HPDE6-E6E7 (cell line): ENCODE measurements at regions not wholly inside any gene's neighbourhood (a gene's known extent, or its start where the extent isn't known, plus 50 kb on each side); places are given as distances from the start of the nearest gene placed in this dataset.
"Not testable (repeated sequence)": the region's sequence is repeated elsewhere in the genome, so short reads cannot be mapped to it uniquely, and the experiment has no call there.

ENCODE experiments used
- DNase-seq: peaks from one replicate; pipeline ENCODE4 v3.0.0; 2011; ENCODE audit warnings: missing footprints; ENCODE audit errors: extremely low spot score

DNA sequence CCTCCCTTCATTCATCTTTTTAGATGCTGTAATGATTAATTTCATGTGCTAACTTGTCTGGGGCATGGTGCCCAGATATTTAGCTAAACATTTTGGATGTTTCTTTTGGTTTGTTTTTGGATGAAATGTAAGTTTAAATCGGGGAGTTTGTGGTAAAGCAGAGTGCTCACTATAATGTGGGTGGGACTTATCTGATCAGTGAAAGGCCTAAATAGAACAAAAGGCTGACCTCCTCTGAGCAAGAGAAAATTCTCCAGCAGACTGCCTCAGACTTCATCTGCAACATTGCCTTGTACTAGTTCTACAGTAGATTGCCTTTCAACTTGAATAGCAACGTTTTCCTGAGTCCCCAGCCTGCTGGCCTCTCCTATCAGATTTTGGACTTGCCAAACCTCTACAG, 183.6 kb downstream of the S1PR1 start:
- no peak for DNase-seq

DNA sequence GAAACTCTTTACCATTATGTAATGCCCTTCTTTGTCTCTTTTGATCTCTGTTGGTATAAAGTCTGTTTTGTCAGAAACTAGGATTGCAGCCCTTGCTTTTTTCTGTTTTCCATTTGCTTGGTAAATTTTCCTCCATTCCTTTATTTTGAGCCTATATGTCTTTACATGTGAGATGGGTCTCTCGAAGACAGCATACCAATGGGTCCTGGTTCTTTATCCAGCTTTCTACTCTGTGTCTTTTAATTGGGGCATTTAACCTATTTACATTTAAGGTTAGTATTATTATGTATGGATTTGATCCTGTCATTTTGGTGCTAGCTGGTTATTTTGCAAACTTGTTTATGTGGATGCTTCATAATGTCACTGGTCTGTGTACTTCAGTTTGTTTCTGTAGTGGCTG, 191.3 kb downstream of the S1PR1 start:
- DNase-seq, result not testable (repeated sequence)

DNA sequence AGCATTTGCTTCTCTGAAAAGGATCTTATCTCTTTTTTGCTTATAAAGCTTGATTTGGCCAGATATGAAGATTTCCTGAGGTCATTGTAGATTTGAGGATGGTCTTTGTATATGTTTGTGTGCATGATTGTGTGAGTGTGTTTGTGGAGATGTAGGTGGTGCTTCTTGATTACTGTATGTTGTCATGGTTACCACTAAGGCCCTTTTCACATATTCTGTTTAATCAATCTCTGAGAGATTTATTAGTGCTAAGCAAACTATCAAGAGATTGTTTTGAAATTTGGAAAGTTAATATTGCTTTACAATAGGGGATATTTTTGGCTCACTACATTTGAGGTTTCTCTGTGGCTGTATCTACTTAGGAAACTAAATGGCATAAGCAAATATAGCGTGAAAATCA, 191.7 kb downstream of the S1PR1 start:
- DNase-seq, result no peak

DNA sequence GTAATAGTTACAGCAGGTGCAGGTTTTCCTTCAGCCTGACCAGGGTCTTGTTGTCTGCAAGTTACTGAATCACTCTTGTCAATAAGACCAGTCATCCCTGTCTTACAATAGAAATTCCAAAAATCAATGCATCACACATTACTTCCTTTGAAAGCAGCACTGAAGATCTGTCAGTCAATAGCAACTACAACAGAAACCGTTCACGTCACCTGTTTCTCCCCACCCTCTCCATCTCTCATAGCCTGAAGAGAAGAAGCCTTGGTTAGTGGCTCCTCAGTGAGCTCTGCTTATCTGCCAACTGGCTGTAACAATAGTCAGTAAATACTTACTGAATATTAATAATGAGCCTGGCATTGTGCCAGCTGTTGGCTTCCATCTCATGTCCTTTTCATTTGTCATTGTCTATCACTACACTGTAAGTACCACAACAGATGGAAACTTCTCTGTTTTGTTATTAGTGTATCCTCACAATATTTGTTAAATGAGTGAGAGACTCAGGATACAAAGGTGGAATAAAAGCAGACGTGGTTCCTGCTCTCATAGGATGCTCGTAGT, 195.2 kb downstream of the S1PR1 start:
- DNase-seq, result no peak

DNA sequence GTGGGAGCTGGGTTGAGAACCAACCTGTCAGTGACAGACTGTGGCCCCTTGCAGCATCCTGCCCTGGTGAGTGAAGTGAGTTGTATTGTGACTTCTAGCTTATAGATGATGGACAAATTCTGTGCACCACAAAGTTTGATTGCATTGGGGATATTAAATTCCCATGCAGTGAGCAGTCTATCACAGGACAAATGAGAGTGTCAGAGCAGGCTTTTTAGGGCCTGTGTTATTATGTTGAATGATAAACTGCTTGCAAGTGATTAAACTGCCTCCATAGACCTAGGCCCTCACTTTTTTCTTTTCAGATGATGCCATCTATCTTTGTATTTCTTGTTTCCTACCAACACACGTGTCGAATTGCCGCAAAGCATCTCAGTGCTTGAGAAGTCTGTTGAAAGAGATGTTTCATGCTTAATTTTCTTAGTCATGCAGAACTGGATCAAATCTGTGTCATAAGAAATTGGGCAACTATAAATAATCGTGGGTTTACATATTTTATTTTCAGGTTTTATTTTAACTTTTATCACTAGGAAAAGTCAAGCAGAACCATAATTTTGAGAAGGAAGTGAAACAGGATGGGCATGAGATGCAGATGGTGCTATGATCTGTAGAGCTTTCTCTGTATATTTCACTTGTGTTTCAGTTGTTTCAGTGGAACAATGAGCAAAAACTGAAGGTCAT, 199.2 kb downstream of the S1PR1 start:
- DNase-seq, result no peak

DNA sequence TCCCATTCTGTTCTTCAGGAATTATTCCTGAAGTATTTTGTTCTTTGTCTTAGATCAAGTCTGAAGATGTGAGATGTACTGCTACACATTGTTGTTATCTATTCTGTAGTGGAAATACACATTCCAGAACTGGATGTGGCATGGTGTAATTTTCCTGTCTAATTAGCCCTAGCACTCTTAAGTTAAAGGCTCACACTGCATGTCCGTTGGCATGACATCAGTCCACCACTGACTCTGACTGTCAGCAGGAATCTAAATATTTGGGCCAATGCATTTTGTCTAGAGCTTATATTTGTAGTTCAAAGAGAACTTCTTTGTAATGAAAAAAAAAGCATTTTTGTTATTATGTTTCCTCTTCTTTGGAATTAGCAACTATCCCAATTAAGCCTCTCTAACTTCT, 201.0 kb downstream of the S1PR1 start:
- no peak for DNase-seq

DNA sequence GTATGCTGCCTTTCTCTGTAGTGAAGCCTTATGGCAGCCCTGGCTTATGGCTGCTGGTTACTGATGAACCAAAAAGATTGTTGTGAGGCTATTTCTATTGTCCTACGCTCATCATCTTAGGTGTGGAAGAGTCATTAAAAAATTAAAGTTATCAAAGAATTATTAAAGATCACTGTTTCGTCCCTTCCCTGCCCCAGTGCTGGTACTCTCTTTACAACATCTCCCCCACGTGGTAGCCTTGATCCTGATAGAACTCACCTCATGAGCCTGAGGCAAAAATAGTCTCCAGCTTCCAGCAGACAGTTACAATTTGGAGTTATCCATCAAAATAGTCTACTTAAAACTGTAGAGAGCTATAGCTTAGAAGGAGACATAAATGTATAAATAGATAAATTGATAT, 201.5 kb downstream of the S1PR1 start:
- DNase-seq, result peak; percentile 10

DNA sequence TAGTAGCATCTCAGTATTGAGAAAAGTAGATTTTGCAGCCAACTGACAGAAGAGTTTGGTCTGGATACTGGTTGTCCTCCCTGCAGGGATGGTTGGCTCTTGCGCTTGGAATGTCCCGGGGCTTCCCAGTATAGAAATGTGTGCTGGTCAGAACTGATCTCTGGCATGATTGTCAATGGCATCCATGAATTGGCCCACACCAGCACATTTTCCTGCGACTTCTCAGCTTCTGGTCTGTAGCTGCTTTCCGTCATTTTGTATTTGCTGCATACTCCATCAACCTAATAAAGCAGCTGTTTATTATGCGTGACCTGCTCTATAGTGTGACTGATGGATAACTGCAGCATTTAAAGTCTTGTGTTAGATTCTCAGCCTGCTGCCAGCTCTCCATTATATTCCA, 203.7 kb downstream of the S1PR1 start:
- no peak for DNase-seq

DNA sequence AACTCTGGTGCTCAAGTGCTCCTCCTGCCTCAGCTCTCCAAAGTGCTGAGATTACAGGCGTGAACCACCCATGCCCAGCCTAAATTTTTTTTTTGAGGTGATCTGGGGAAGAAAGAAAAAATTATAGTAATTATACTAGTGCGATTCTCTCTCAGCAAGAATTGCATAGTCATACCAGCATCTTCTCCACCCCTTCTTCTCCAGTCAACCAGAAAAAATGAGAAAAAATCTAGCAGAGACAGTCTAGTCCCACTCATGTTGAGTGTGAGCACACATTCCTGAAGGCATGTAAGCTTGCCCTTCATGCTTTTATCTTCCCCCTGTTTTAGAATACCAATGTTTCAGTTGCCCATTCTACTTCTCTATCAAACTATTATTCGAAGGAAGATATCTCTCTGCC, 207.6 kb downstream of the S1PR1 start:
- DNase-seq, result no peak

DNA sequence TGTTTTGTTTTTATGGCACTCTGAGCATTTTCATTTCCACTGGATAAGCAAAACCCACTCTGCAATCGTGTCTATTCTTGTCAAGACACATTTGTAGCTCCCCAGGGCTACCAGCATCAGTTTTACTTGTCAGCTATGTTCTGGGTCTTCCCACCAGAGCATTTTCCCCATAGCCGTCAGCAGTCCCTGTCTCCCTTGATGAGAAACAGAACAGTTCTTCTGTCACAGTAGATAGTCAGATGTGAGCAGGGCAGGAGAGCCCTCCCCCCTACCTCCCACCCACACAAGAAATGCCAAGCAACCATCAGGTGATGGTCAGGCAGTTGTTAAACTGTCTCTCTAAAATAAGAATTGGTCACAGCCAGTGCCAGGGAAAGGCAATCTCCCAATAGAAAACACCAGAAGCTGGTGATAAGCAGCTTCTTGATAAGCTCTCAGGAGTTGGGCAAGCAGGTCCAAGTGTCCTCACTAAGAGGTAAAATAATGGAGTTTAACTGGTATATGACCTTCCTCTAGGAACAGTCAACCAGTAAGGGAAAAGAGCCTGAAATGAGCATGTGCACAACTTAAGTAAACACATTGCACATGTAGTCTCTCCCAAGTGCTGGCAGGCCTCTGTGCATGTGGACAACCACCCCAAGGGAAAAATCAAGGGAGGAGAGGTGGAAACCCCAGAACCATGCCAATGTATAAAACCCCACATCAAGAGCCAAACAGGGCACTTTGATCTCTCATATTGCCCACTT, 208.2 kb downstream of the S1PR1 start:
- DNase-seq, result no peak

DNA sequence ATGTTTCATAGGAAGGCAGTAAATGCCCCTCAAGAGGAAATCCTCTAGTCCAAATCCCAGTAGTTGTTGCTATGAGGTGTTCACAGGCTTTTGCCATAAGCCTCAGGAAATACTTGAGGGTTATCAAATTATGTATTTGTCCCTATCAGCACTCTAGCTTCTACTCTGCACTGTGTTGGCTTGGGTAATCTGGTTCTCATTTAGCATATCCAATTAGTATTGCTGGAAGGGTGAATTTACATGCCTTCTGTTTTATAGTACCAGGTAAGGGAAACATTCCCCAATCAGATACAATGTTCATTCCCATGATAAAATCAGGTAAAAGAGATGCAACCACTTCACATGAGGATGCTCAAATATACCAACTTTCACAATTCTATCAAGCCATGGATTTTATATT, 211.2 kb downstream of the S1PR1 start:
- DNase-seq, result no peak

DNA sequence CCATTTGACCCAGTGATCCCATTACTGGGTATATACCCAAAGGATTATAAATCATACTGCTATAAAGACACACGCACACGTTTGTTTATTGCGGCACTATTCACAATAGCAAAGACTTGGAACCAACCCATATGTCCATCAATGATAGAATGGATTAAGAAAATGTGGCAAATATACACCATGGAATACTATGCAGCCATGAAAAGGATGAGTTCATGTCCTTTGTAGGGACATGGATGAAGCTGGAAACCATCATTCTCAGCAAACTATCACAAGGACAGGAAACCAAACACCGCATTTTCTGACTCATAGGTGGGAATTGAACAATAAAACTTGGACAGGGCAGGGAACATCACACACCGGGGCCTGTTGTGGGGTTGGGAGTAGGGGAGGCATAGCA, 213.9 kb downstream of the S1PR1 start:
- DNase-seq, result not testable (repeated sequence)

DNA sequence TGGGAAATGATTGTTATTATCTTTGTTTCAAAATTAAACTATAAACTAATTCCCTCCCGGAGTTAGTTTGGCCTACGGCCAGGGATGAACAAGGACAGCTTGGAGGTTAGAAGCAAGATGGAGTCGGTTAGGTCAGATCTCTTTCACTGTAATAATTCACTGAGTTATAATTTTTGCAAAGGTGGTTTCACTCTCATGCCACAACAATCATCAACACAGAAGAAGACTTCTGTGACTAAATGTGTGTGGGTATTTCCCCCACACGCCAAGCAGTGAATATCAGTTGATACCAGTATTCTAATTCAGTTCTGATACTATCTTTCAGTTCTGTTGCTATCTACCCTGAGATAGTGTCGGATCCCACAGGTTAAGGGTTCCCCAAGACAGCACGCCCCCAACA, 215.1 kb downstream of the S1PR1 start:
- no peak for DNase-seq

DNA sequence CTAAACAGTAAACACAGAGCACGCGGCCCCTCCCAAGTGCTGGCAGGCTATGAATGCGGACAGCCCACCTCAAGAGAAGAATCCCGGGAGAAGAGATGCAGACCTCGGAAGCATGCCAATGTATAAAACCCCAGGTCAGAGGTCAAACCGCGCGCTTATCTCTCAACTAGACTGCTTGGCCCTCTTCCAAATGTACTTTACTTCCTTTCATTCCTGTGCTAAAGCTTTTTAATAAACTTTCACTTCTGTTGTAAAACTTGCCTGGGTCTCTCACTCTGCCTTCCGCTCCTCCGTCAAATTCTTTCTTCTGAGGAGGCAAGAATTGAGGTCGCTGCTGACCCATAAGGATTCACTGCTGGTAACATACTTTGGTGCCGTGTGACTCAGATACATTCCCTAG, 216.0 kb downstream of the S1PR1 start:
- DNase-seq, result no peak

DNA sequence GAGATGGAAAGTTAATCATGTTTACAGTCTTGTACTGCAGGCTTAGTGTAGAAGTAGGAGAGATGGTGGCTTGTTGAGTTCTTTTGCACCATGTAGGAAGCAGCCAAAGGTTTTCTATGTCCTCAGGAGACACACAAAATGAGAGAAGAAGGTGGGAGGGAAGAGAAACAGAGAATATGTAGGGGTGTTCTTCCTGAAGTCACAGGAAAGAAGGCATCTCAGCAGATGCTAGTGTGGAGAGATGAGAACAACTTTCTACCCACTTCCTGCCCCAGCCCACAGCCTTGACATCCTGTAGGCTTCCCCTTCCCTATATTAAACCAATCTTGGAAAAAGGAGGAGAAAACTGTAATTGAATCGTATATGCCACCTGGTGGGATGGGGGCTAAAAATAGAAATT, 217.0 kb downstream of the S1PR1 start:
- no peak for DNase-seq

DNA sequence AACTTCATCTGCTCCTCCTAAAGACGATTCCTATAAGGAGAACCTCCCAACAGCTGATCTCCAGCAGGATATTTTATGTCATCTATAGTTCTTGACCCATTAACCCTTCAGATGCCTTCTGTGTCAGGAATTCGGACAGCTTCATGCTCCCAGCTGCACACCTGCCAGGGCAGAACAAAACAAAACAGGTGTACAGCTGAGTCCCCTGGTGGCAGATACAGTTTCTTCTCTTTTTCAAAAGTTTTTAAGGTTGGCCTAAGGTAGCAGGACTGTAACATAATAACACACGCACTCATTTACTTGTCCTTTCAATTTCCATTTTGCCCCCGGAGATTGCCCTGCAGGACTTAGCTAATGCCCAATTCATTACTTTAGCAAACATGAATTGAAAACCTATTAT, 218.3 kb downstream of the S1PR1 start:
- DNase-seq, result no peak

DNA sequence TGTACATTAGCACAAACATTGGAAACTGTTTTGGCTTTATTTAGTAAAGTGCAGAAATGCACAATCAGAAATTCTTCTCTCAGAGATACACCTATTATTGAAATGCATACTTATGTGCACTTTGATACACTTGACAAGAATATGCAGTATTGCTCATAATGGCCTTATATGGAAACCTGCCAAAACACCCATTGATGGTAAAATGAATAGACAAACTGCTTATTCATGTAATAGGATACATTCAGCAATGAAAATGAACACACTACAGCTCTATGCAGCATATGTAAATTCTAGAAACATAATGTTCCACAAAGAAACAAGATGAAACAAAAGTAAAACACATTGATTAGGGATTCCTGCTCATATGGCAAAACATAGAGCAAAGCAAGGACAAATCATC, 223.9 kb downstream of the S1PR1 start:
- DNase-seq, result no peak

DNA sequence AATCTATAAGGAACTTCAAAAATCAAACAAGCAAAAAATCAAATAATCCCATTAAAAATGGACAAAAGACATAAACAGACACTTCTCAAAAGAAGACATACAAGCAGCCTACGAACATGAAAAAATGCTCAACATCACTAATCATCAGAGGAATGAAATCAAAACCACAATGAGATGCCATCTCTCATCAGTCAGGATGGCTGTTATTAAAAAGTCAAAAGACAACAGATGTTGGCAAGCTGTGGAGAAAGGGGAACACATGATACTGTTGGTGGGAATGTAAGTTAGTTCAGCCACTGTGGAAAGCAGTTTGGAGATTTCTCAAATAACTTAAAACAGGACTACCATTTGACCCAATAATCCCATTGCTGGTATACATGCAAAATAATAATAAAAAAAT, 226.4 kb downstream of the S1PR1 start:
- no peak for DNase-seq

DNA sequence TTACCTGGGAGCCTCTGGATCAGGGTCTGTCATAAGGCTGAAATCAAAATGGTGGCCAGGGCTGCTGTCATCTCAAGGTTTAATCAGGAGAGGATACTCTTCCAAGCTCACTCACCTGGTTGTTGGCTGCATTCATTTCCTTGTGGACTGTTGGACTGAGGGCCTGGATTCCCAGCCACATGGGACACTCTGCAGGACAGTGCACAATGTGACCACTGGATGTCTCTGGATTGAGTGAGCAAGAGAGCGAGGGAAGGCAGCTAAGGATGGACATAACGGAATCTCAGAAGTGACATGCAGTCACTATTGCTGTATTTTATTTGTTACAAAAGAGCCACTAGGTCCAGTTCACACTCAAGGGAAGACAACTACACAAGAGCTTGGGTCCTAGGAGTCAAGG, 229.1 kb downstream of the S1PR1 start:
- no peak for DNase-seq

DNA sequence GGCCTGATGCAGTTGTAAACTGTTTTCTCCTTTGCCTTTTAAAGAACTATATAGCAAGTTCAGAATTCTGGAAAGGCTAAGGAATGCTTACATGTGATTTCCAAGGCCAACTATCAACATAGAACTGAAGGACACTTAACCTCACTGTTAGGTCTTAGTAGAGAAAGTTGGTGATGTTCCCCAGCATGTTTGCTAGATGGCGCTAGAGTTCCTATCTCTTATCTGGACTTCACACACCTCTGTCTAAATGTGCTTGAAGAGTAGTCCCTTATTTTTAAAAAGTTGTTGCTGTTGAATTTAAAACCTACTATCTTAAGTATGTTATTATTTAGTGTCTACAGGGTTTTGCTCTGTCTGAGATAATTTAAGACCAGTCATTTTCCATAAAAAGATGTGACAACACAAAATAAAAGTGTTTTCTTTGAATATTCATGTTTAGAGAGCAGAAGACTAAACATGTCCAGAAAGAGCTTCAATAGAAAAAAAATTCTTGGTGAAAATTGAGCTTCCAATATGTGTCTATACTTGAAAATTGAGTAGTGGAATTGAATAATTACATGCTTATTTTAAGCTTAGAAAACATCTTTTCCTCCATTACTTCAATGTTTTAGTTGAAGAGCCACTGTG, 237.3 kb downstream of the S1PR1 start:
- DNase-seq, result peak; percentile 7

DNA sequence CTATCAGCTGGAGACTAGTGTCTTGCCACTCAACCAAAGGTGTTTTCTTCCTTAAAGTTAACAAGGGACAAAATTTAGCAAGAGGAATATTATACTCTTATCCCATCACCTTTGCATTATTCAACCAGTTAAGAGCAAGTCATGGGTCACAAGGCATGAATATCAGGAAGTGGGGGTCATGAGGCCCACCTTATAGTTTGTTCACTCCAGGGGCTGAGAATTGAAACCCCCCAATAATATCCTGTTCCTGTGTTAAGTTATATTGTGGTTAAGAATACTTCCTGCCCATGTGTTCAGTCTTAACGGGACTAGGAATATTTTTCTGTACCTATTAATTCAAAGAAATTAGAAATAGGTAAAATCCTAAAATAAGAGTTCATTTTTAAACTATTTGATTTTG, 239.7 kb downstream of the S1PR1 start:
- DNase-seq, result no peak

DNA sequence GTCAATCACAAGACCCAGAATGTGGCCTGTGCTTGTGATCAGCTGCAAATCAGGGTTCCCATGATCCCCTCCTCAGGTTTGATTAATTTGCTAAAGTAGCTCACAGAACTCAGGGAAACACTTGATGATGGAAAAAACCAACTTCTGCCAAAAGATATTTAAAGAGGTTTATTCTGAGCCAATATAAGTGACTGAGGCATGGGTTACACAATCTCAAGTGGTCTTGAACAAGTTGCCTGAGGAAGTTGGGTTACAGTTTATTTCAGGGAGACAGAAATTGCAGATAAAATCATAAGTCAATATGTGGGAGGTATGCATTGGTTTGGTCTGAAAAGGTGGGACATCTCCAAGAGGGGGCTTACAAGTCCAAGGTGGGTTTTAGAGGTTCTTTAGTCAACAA, 243.1 kb downstream of the S1PR1 start:
- DNase-seq, result no peak

DNA sequence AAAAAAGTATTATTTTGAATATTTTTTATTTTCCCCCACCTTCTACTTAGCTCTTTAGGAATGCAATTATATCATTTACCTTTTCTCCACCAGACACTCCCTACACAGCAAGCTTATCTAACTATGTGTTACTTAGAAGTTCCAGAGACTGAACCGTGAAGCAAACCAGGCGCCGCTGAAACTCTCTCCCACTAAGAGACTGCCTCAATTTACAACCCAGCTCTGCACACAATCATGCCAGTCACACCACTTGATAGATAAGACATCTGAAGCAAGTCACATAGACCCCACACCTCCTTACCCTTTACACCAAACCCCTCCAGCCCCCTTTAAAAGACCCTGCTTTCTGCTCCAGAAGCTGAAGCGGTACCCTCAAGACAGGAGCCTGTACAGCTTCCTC, 245.5 kb downstream of the S1PR1 start:
- no peak for DNase-seq
